Fibroblast of skin of left quadriceps (primary cell): ENCODE measurements at regions not wholly inside any gene's neighbourhood (a gene's known extent, or its start where the extent isn't known, plus 50 kb on each side); places are given as distances from the start of the nearest gene placed in this dataset.

Experiments
- DNase-seq, 2 experiments: peaks; one replicate each; pipeline ENCODE4 v3.0.0-alpha.2; 2013; ENCODE audit warnings: low read depth in 2 of 2

DNA sequence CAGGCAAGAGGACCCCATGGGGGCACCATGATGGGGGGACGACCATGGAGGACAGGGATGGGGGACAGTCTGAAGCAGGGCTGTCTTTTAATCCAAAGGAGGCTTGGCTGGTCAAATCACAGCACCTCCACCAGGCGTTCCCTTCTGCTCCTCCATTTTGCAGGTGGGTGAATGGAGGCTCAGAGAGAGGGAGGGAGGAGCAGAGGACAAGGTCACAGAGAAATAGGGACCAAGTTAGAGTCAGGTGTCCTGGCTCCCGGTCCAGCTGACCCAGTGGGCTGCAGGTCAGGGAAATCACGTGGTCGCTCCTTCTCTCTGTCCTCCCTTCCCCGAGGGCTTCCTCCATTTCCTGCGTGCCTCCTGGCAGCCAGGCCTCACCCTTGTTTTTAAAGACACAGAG is 156.4 kb upstream of the SMIM23 start:
- no peak for DNase-seq

DNA sequence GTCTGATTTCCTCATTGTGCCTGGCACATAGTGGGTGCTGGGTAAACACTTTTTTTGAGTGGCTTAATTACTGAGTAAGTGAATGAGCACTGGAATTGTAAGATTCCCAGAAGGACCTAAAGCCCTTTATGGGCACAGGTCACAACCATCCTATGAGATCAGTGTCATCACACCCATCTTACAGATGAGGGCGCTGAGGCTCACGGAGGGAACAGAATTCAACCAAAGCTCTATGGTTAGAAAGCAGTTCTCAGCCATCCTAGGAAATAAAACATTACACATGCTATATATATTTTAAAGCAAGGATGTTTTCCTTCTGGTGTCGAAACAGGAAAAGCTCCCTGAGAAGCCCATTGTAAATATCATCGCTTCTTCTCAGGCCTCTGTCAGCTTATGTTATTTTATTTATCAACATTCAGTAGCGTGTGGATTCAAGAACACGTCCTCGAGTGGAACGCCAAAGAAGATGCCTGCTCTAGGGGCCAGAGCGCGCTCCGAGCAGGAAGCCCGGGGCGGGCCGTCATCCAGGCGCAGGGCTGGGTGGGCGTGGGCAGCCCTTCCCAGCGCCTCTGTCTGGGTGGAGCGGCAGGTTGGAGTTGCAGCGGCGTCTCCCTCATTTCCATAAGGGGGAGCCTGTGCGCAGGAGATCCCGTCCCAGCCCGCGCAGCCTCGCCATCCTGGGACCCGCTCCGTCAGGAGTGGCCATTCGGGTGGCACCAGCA is 155.8 kb upstream of the SMIM23 start:
- no peak for DNase-seq

DNA sequence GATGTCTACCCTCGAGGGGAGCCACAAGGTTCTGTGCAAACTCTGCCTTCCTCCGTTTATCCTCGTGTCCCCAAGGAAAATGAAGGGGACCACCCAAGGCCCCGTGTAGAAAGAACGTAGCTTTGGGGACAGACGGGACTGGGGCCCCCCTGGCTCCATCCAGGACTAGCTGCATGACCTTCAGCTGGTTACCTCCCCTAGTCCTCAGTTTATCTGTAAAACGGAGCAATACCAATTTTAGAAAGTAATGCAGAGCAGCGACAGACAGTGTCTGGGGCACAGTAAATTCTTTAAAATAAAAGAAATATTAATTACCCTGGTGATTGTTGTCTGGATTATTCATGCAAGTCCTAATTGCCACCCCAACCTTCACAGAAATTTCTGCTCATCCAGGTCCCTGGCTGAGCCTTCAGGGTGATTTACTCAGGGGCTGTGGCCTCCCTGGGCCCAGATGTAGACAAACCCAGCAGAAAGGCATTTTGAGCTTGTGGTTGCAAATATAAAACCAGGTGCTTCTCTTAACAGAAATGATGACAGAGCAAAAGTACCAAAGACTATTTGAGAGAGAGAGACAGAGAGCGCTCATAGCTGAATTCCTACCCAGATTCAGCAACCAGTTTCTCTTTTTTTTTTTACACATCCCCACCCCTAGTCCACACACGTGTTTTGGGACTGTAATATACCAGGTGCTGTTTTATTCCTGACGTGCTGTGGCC is 155.1 kb upstream of the SMIM23 start:
- no peak for DNase-seq

DNA sequence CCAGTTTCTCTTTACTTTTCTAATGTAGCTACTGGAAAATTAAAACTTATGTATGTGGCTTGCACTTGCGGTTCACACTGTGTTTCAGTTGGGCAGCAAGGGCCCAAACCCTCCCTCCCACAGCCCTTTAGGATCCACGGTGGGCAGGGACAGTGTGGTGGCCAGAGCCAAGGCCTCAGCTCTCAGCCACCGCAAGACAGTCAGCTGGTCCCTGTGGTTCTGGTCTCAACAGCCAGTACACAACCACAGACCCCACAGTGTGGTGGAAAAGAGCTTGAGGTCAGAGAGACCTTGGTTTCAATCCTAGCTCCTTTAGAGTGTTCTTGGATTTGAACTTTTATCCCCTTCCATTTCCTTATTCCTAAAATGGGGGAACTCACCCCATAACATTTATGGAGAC is 153.0 kb upstream of the SMIM23 start:
- DNase-seq: no peak

DNA sequence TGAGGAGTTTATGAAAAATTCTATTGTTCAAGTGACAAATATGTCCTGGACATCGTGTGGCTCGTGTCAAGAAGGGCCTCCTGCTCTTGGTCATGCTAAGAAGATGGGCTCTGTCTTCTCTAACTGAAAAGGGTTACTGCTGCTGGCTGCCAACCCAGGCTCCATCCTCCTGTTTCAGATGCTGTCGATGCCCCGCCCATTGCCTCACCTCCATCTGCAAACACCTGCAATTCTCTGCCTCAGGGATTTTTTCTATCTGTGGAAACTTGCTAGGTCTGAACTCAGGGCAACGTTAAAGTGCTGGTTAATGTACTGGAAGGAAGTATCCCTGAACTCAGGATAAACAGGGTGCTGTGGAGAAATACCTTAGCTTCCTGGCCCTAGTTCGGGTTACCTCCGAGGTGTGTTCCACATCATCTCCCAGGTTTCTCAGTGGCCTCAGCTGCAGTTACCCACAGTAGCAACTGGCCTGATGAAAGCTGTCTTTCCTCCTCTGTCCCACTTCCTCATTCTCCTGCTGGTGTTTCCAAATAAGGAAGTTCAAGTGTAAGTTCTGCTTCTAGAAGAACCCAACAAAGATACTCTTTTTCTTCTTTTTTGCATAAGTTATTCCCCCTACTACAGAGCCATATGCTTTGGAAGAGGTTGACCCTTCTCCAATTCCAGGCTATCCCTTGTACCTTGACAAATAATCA is 151.7 kb upstream of the SMIM23 start:
- no peak for DNase-seq

DNA sequence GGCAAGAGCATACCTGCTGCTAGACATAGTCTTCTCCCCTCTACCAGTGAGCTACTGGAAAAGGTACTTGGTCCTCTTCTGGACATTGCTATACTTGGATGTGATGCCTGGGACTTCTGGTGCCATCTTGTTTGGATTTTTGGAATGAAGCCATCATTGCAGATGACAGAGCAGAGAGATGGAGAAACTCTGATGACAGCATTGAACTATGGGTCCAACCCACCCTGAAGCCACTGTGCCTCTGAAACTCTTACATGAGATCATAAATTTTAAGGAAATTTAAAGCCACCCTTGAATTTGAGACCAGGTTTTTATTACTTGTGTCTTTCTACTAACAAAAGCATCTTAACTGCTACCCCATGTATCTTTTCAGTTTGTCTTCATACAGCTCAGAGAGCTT is 151.1 kb upstream of the SMIM23 start:
- DNase-seq: no peak

DNA sequence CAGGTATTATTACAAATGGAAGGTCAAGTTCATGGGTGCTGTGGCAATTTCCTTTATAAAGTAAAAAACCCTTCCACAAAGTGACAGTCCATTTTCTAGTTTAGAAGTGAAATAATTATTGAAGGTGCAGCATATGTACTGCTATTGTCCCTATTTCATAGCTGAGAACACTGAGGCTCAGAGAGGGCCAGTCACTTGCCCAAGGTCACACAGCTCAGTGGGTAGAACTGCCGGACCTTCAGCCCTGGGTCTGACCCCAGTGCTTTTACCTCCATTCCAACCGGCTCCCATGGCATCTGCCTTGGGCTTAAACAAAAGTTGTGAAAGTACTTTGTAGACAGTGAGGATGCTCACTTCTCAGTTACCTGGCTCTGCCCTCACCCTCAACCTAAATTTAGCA is 150.6 kb upstream of the SMIM23 start:
- no peak for DNase-seq

DNA sequence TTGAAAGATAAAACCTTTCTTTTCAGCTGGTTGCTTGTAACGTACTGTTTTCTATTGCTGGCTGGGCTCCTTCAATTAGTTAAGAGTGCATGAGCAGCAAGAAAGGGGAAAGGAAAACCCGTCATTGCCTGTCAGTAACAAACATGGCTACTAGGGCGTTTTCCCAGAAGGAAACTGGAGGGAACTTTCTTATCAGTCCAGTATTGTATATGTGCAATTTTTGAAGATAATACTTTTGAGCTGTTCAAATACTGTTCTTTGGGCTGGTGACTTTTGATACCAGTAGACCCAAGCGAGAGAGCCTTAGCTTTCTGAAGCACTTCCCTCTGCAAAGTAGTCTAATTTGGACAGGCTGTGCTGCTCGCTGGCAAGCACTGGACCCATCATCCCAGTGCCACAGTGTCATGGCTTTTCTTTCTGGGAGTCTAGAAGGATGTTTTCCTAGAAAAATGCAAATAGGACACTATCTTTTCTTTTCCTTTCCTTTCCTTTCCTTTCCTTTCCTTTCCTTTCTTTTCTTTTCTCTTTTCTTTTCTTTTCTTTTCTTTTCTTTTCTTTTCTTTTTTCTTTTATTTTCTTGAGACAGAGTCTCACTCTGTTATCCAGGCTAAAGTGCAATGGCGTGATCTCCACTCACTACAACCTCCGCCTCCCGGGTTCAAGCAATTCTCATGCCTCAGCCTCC is 149.9 kb upstream of the SMIM23 start:
- no peak for DNase-seq

DNA sequence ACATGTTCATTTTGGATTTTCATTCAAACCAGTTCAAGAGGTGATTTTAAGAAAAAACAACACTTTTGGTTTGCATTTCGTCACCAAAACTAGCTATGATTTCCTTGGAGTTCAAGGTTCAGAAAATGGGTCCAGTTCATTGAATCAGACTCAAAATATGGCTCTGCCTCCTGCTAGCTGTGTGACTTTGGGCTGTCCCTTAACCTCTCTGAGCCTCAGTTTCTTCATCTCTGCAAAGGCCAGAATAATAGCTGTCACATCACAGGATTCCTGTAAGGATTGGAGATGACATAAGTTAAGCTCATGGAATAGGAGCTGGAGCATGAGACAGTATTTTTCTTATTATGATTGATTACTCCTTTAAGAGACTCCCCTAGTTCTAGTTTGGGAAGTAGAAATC is 147.8 kb upstream of the SMIM23 start:
- DNase-seq: no peak

DNA sequence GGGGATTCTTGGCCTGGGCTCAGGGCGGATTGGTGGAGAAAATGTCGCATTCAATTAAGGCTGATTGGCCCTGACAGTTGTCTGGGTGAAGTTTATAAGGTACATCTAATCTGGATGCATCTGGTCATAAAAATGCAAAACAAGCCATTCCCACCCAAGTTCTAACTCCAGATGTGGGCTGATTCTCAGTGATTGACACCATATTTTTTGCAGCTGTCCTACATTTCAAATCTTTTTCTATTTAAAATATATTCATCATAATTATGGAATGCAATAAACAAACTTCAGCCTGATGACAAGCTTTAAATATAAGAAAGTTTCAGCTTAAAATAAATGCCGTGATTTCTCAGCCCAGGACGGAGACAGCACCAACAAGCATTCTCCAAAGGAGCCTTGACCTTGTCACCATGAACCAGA is 146.4 kb upstream of the SMIM23 start:
- DNase-seq: no peak

DNA sequence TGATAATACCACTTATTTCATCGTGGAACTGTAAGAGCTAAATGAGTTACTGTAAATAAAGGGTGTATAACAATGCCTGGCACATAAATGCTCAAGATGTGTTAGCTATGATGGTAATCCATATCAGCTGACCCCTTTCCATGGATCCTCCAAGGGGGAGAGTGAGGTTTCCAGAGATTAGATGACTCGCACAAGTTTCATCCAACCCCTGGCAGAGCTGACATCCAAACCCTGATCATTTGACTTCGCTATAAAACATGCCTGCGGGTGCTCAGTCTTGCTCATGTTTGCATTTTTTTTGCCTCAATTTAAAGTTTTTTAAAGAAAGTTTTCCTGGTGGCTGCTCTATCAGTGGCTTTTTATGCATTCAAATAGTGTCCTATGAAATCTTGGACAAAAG is 145.7 kb upstream of the SMIM23 start:
- DNase-seq: no peak

DNA sequence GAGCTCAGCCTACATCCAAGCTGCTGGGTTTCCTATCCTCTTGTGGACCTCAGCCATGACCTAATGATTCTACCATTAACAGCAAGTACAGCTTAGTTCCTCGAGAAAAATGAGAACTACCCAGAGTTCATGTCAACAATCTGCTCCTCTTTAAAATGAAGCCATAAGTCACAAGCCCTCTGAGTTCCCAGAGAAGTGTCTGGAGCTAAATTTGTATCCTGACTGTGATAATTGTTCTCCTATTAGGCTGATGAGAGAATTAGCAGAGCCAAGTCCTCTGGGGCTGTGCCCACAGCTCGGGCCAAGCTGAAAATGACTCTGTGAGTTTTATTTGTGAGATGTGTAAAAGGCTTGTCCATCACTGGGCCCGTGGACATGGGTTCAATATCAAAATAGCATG is 145.1 kb upstream of the SMIM23 start:
- no peak for DNase-seq

DNA sequence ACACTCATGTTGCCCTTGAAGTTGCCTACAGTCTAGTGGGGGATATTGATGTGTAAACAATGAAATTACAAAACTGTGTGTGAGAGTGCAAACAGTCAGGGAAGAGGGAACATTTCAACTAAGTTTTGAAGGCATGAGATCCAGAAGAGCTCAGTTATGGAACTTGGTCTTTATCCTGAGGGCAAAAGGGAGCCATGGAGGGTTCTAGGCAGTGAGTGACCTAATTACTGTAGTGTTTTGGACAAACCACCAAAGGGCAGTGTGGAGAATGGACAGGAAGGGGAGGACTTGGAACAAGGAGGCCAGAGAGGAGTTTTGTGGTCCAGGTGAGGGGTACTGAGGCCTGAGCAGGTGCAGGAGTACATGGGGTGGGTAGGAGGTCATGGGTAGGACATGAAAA is 143.7 kb upstream of the SMIM23 start:
- no peak for DNase-seq

DNA sequence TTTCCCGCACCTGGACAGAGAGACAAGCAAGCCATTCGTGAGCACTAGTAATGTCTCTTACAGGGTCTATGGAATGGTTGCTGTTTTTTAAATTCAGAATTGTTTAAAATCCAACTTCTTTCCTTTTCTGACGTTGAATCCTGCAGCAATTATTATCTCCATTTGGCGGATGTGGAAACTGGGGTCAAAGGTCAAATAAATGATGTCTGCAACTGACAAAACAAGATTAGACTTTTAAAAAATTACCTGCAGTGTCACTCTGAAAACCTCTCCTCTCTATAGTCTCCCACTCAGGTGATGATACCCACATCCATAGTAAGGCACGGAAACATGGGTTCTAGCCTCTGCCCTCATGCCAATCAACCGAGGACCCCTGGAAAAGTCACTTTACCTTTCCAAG is 142.7 kb upstream of the SMIM23 start:
- DNase-seq: no peak

DNA sequence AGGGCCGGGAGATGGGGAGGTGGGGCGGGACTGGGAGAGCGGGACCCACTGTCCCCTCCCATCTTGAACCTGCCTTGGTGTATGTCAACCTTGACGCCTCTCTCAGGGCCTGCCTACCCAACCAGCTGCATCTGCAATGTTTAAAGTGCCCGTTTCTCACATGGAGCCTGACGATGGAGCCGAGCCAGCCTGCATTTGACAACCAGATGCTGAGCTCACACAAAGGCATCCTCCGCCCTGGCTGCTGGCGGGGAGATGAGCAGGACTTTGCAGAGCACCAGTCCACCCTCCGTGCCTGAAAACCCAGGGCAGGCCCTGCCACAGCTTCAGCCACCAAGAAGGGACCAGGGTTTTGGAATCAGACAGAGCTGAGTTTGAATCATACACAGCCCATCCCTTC is 141.1 kb upstream of the SMIM23 start:
- DNase-seq: no peak

DNA sequence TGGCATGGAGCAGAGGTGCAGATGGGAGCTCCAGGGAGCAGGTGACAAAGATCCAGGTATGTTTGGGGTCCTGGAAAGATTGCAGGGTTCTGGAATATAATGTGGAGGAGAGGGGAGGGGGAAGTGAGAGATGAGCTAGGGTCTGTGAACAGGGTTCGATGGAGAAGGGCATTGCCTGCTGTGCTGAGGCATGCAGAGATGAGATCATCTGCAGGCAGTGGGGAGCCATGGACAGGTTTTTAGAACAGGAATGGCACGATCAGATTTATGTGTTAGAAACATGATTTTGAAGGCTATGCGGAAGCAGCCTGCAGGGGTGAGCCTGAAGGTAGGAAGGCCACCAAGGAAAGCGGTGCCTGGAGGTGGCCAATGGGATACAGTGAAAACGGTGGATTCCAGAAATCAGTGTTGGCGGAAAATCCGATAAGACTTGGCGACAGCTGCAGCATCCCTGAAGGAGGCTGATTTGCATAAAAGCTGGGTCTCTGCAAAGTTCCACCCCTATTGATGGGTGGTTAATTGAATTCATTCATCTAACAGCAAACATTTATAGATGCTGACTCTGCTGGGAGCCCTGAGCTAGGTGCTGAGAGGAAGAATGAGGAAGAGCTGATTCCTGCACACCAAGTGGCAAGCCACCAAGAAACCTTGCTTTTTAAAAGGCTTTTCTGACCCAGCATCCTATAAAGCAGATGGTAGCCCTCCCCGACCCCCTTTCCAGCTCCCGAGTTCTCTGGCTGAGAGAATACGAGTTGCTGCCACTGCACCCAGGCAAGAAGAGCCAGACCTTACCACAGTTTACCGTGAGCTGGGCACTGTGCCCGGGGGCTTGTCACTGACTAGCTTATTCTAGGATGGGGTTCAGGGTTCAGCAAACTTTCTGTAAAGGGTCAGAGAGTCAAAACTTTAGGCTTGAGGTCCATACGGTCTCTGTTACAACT is 139.2 kb upstream of the SMIM23 start:
- no peak for DNase-seq

DNA sequence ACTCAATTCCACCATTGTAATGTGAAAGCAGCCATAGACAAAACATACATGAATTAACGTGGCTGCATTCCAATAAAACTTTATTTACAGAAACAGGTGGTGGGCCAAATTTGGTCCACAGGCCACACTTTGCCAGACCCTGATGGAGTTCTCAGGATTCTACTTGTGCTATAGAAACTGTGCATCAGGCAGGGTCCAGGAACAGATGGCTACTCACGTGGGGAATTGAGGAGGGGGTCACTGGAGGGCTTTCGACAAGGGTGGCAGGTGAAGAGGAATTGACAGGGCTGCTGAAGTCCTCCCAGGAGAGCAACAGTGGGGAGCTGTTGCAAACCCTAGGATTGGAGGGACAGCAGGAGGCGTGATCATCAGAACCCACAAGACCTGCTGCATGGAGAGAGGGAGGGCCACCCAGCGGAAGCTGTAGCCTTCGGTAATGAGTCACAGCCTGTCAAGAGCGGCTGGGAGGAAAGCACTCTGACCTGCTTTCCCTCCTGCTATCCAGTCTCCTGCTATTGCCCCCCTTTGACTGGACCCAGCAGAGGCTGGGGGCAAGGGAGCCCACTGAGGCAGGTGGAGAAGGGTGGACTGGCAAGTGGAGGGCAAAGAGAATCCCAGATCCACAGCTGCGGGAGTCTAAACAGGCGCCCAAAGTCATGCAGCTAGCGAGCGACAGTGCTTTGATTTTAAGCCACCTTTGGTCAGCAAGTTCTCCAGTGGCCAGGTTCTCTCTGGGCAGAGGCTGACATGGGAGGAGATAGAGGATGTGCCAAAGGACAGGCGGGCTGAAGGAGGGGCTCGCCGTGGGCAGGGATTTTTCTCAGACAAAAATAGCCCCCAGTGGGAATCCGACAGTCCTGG is 138.3 kb upstream of the SMIM23 start:
- peak in 1 of 2 experiments; percentile 27 for DNase-seq

DNA sequence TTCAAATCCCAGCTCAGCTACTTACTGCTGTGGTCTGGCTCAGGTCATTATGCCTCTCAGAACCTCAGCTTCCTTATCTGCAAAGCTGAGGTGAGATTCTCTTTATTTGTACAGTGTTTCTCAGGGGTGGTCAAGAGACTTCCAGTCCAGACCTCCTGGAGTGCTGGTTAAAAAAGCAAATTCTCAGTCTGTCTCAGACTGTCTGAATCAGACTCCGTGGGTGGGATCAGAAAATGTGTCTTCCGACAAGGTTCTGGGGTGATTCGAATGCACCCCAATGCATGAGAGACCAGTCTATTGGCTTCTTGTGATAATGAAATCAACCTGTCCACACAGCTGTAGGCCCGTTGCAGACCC is 137.7 kb upstream of the SMIM23 start:
- no peak for DNase-seq

DNA sequence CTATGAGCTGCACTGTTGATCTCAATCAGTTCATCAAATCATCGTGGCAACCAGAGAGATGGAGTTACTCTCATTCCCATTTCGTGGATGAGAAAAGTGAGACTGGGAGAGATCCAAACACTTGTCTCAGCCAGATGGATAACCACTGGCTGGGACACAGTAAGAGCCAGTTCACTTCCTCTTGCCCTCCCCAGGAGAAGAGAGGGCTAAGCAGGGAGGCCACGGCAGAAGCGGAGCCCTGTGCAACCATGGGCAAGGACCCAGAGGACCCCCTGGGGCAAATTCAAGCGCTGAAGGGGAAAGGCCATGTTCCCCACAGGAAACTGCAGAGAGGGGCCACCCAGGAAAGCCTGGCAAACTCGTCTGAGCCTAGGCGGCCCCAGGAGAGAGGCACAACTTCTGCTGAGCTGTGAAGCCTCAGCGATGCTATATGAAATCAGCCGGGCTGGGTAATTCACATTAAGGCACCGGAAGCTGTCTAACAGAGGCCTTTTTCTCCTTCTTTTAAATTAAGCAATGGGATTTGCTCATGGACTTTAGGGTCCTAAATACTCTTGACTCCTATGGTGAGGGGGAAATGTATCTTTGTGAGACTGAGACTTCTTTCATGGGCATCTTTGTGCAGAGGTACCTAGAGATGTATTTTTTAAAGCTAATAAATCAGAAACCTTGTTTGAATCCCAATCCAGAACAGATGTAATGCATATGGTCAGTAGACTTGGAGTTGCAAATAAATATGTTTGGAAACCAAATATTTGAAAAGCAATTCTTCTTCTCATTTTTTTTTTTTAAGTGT is 137.1 kb upstream of the SMIM23 start:
- DNase-seq: no peak

DNA sequence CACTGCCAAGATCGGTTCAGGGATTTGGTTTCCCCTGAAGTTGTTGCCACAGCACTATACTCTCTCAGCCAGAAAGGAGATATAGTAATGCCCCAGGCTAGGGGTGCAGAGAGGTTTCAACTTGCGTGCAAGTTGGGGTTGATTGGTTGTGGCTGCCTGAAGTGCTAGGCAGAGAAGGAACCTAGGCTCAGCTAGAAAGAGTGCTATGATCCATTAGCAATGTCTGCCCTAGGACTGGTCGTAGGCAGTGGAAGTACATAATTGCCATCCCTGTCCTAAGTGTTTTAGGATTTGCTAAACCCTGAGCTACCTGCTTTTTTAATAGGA is 136.6 kb upstream of the SMIM23 start:
- DNase-seq: no peak
